Ovary (tissue), 7 donors: ENCODE measurements at regions not wholly inside any gene's neighbourhood (a gene's known extent, or its start where the extent isn't known, plus 50 kb on each side); places are given as distances from the start of the nearest gene placed in this dataset.
A peak's percentile ranks its signal among the peaks of the same experiment; 100 is the strongest.

Experiments used
- DNase-seq, 5 donors: peaks; one replicate each; pipeline ENCODE4 v3.0.0-alpha.2; 2019 to 2020
- H3K27ac ChIP-seq, 2 donors: fragments of 200-600 bp; one replicate each; pipeline versions ENCODE4 v1.5.1 to v1.8.0; 2019 to 2022
- H3K27me3 ChIP-seq: fragments of 200-600 bp; one replicate; pipeline ENCODE4 v1.8.0; 2022
- H3K36me3 ChIP-seq: fragments of 200-600 bp; sonication (generic); one replicate; pipeline ENCODE4 v1.5.1; 2019
- H3K4me1 ChIP-seq: one replicate; pipeline ENCODE4 v1.8.1; 2013; ENCODE audit warnings: mild to moderate bottlenecking, moderate library complexity; ENCODE audit not compliant: insufficient read depth
- H3K4me3 ChIP-seq: fragments of 200-600 bp; sonication (generic); one replicate; pipeline ENCODE4 v1.5.1; 2017
- H3K9me3 ChIP-seq, 2 donors: fragments of 200-600 bp in 1 of 2; sonication (generic) in 1 of 2; one replicate each; pipeline versions ENCODE4 v1.5.1 to v1.8.1; 2013 to 2019; ENCODE audit warnings: mild to moderate bottlenecking in 1 of 2, moderate library complexity in 1 of 2
- EP300 ChIP-seq: sonication (generic); formaldehyde crosslinking; IDR thresholded peaks from one replicate; pipeline ENCODE4 v1.6.1; 2017; ENCODE audit warnings: antibody characterized with exemption
- POLR2A ChIP-seq: fragments of 450-650 bp; IDR thresholded peaks from one replicate; pipeline ENCODE4 v1.6.1; 2017; ENCODE audit warnings: antibody characterized with exemption, mild to moderate bottlenecking, moderate library complexity
- WGBS, 3 donors: extraction: QIAGEN DNeasy Blood & Tissue Kit in 1 of 3; methylation state at CpG; one replicate each; pipeline versions ENCODE4 v1.1.5 to v1.1.7; 2013 to 2017; 5-methylcytosine and 5-hydroxymethylcytosine counted together
- intact Hi-C, 4 donors: fragments of 100-400 bp; cut with DNase I; formaldehyde crosslinking; loops; one replicate each; pipeline versions ENCODE4 v1.11.0 to v1.15.1; 2022 to 2023
- TF ChIP-seq, protein P1 (sequence below), 3 donors: fragments of 450-650 bp in 2 of 3; fragments of 200-600 bp in 1 of 3; IDR thresholded peaks; one replicate each; pipeline versions ENCODE4 v1.5.1 to v1.8.0; 2016 to 2022; ENCODE audit warnings: antibody characterized with exemption in 3 of 3, mild to moderate bottlenecking in 1 of 3
- donor health status: DM: no; HTN: no; CAD: no; lungs with moderate emphysema.
- donor health status: DM: no; HTN: no; CAD: no.
- donor health status: Bipolar disorder and iron deficiency.
- donor health status: DM: no; HTN: no; CAD: no.
- donor health status: DM: yes; HTN: yes; CAD: no.

DNA sequence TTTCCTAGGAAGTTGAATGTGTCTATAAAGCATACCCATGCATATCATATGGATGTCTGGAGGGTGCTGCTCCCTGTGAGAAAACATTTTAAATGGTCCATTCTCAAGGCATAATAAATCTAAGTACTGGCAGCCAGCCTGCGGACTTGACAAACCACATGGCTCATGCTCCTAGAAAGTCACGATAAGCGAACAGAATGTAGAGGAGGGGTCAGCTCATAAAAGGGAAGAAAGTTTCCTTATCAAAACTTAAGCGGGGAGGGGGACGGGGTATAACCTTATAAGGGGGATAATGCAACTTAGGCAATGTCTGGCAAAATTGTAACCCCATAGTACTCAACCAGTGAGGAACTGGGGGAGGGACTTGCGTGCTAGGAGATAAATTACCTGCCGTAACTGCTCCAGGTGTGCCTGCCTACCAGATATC is 159.8 kb upstream of the LMCD1 start:
- peak in 1 of 5 donors; percentile 19 for DNase-seq
- no peak overlapping the region for H3K27ac ChIP-seq
- no peak for TF ChIP-seq POLR2A
- TF ChIP-seq, protein P1, sequence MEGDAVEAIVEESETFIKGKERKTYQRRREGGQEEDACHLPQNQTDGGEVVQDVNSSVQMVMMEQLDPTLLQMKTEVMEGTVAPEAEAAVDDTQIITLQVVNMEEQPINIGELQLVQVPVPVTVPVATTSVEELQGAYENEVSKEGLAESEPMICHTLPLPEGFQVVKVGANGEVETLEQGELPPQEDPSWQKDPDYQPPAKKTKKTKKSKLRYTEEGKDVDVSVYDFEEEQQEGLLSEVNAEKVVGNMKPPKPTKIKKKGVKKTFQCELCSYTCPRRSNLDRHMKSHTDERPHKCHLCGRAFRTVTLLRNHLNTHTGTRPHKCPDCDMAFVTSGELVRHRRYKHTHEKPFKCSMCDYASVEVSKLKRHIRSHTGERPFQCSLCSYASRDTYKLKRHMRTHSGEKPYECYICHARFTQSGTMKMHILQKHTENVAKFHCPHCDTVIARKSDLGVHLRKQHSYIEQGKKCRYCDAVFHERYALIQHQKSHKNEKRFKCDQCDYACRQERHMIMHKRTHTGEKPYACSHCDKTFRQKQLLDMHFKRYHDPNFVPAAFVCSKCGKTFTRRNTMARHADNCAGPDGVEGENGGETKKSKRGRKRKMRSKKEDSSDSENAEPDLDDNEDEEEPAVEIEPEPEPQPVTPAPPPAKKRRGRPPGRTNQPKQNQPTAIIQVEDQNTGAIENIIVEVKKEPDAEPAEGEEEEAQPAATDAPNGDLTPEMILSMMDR (IDR thresholded peaks at IDR 0.05), result no peak
- TF ChIP-seq EP300, result no peak
- no peak overlapping the region for H3K4me3 ChIP-seq
- H3K4me1 ChIP-seq, result peaks cover 7% of the 10 kb centered on the region
- WGBS, 3 donors, result 3 to 13% (median 6%) methylated on average over 7 of the region's 7 CpGs
- H3K27me3 ChIP-seq, result no peaks in the 10 kb centered on the region
- no peaks in the 10 kb centered on the region for H3K9me3 ChIP-seq
- no peaks in the 10 kb centered on the region for H3K36me3 ChIP-seq
- intact Hi-C loops, result no loop called here

DNA sequence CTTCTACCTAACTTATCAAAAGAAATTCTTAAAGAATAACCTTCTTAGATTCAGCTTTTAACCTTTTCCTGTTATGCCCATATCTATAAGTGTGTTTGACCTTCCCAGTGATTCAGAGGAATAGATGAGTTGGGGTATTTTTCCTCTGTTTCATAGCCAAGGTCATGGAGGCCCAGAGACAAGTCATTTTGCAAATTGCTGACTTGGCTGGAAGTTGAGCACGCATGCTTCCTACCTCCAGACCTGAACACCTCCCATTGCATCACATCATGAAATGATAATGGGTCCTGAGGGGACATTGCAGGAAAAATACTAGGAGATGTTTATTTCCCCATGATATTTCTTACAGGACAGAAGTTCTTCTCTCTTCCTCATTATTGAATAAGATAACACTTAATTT is 158.6 kb upstream of the LMCD1 start:
- Histone ChIP-seq H3K4me3 (no peak overlapping the region), H3K27me3 (no peaks in the 10 kb centered on the region), H3K9me3 (no peaks in the 10 kb centered on the region), H3K27ac (no peak overlapping the region), H3K4me1 (peaks cover 5% of the 10 kb centered on the region), H3K36me3 (no peaks in the 10 kb centered on the region)
- WGBS, 3 donors, result 77 to 93% (median 87%) methylated on average over 1 of the region's 1 CpG
- DNase-seq, result no peak
- TF ChIP-seq POLR2A, result no peak
- TF ChIP-seq, protein P1 (IDR thresholded peaks at IDR 0.05), result no peak
- TF ChIP-seq EP300, result no peak
- intact Hi-C loops, result no loop called here

DNA sequence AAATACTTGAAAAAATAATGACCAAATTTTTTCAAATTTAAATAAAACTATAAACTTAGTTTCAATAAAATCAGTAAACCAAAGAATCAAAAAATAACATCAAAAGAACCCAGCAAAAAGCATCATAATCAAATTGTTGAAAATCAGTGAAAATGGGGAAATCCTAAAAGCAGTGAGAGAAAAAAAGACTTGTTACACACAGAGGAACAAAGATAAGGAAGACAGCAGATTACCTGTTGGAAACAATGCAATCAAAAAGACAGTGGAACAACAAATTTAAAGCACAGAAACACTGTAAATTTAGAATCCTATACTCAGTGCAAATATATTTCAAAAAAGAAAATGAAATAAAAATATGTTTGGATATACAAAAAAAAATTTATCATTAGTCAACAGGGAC is 156.2 kb upstream of the LMCD1 start:
- TF ChIP-seq, protein P1 (IDR thresholded peaks at IDR 0.05), result no peak
- no peak for TF ChIP-seq EP300
- peaks cover 5% of the 10 kb centered on the region for H3K4me1 ChIP-seq
- H3K27me3 ChIP-seq, result no peaks in the 10 kb centered on the region
- no peak overlapping the region for H3K4me3 ChIP-seq
- H3K27ac ChIP-seq, result no peak overlapping the region
- H3K9me3 ChIP-seq, result no peaks in the 10 kb centered on the region
- no peak for DNase-seq
- H3K36me3 ChIP-seq, result no peaks in the 10 kb centered on the region
- intact Hi-C loops, result no loop called here

DNA sequence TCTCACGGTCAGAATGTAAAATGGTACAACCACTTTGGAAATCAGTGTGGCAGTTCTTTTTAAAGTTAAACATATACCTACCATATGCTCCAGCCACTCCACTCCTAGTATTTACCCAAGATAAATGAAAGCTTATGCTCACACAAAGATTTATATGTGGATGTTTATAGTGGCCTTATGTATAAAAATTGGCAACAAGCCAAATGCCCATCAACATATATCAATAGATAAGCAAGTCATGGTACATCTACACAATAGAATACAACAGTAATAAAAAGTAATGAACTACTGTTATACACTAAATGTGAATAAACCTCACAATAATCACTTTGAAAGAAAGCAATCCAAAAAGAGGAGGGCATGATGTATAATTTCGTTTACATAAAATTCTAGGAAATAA is 153.5 kb upstream of the LMCD1 start:
- WGBS, 3 donors, result 92 to 95% (median 95%) methylated on average over 2 of the region's 2 CpGs
- no peak for DNase-seq
- no peaks in the 10 kb centered on the region for H3K36me3 ChIP-seq
- intact Hi-C loops, result no loop called here
- TF ChIP-seq, protein P1 (IDR thresholded peaks at IDR 0.05), result no peak
- no peak for TF ChIP-seq POLR2A
- no peak for TF ChIP-seq EP300
- no peaks in the 10 kb centered on the region for H3K27me3 ChIP-seq
- H3K4me3 ChIP-seq, result no peak overlapping the region
- H3K4me1 ChIP-seq, result no peaks in the 10 kb centered on the region
- no peaks in the 10 kb centered on the region for H3K9me3 ChIP-seq
- no peak overlapping the region for H3K27ac ChIP-seq

DNA sequence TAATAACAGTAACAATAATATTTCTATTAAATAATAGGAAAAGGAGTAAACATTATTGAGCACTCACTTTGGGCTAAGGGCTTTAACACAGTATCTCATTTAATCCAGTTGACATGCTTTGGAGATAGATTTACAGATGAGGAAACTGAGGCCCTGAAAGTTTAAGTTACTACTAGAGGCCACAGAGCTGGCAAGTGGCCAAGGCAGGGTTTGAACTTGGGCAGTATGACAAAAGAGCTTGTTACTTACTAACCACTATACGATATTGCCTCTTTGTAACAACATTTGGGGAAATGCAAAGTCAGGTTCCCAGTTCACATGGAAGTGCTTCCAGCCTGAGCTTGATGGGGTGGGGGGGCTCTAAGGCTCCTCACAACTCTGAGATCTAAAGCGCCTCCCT is 149.1 kb upstream of the LMCD1 start:
- TF ChIP-seq POLR2A, result no peak
- TF ChIP-seq, protein P1 (IDR thresholded peaks at IDR 0.05), result no peak
- TF ChIP-seq EP300, result no peak
- H3K4me3 ChIP-seq, result no peak overlapping the region
- no peak overlapping the region for H3K27ac ChIP-seq
- H3K36me3 ChIP-seq, result no peaks in the 10 kb centered on the region
- H3K4me1 ChIP-seq, result no peaks in the 10 kb centered on the region
- 88 to 96% (median 93%) methylated on average over 2 of the region's 2 CpGs for WGBS, 3 donors
- no peaks in the 10 kb centered on the region for H3K27me3 ChIP-seq
- H3K9me3 ChIP-seq, result no peaks in the 10 kb centered on the region
- intact Hi-C loops, result no loop called here
- DNase-seq, result no peak
